ENCODE measurements at regions not wholly inside any gene's neighbourhood (a gene's known extent, or its start where the extent isn't known, plus 50 kb on each side); places are given as distances from the start of the nearest gene placed in this dataset.

- no peak for TF ChIP-seq CTCF (IDR thresholded peaks at IDR 0.05)
- TF ChIP-seq POLR2A (IDR thresholded peaks at IDR 0.05) = no peak
- TF ChIP-seq EP300 (IDR thresholded peaks at IDR 0.05) = no peak
- no peak for TF ChIP-seq POLR2AphosphoS5 (IDR thresholded peaks at IDR 0.05)
Measured at GRCh38 chr11:59292611-59293010, 66.1 kb upstream of the OR5AN1 start.

All from upper lobe of left lung (tissue), 4 donors.